CD4-positive, alpha-beta T cell treated with Interleukin-10 for 1 hour (primary cell): ENCODE measurements at regions not wholly inside any gene's neighbourhood (a gene's known extent, or its start where the extent isn't known, plus 50 kb on each side); places are given as distances from the start of the nearest gene placed in this dataset.

ENCODE experiments used
- DNase-seq: peaks from one replicate; pipeline ENCODE4 v3.0.0-alpha.2; 2020

DNA sequence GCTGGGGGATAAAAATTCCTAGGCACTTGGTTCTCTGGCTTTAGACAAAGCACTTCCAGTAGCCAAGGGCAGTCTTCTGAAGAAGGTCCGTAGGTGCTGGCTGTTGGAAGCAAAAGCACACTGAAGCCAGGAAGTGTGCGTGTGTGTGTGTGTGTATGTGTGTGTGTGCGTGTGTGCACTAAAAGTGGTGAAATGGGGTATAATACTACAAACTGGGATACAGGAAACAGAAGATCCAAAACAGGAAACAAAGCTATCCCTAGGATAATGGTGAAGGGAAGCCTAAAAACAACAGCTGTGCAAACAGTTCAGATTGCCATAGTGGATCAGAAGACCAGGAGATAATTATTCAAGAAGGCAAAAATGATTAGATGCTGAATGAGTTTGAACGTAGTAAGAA, 103.4 kb downstream of the IL20RB start:
- DNase-seq: no peak

DNA sequence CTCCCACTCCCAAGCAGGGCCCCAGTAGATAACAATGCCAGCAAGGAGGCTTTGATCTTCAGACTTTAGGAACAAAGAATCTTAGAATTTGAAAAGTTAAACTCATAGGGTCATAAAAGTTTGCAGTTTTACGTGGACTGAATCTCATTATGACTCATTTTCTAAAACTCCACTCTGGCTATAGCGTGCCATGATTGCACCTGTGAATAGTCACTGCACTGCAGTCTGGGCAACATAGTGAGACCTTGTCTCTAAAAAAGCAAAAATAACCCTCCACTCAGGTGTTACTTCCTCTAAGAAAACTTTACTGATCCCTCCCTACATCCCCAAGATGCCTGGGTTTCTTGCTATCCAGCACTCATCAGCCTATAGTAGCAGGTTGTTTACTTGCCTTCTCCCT, 104.5 kb downstream of the IL20RB start:
- DNase-seq: no peak

DNA sequence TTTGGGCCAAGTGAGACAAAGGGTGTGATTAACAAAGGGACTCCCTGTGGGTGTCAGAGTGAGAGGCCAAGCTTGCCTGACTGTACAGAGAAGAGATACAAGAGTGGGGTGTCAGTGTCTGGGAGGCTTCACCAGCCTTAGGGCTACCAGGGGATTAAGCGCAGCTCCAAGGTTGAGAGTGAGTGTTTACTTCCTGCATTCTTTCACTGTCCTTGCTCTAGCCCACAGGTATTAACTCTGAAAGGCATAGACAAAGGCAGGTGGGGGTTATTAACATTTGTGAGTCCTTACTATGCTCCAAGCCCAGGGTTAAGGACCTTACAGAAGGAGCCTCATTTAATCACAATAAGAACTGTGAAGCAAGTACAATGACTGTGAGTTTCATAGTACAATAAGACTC, 107.6 kb downstream of the IL20RB start:
- no peak for DNase-seq

DNA sequence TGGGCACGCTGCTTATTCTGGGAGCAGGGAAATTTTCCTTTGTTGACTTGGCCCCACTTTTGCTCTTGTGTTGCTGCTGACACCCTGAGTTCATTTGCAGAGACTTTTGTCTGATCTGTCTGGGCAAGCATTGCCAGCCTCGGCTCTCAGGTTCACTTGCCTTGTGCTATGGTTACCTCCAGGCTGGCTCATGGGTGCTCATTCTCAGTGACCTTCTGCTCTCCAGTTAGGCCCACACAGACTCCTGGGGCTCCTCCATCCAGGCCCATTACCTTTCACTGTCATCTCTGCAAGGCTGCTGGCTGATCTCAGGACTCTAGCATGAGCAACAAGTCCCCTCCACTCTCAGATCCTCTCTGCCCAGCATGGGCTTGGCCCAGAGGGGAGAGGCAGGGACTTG, 108.3 kb downstream of the IL20RB start:
- no peak for DNase-seq

DNA sequence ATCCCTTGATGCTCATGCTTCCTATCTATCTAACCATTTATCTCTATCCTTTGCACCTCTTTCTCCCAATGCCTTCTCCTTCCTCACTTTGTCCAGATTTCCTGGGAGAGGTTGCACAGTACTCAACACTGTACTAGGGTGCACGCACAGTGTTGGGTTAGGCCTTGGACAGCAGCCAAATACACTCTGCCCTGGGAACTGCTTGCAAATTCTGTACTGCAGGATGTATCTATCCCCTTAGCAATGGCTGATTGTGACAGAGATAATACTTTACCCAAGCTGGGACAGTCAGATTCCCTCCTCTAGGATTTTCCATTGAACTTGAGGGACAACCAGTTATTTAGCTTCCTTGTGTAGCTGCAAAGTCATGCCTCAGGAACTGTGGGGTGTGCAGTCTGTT, 113.3 kb downstream of the IL20RB start:
- no peak for DNase-seq

DNA sequence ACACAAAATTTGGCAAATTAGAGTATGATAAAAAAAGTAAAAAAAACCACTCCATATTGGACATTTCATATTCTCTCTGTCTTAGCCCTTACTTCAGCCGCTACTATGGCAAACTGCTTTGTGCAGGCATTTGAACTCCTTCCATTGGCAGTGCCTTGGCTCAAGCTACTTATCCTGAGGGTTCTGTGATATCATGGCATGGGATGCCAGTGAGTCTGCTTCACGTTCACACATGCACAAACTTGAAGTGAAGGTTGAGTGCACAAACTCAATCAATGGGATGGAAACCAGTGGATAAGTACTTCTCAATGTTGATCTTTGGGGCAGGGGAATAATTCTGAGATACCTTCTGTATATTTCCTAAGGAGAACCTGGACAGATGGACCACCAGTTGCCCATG, 117.2 kb downstream of the IL20RB start:
- no peak for DNase-seq

DNA sequence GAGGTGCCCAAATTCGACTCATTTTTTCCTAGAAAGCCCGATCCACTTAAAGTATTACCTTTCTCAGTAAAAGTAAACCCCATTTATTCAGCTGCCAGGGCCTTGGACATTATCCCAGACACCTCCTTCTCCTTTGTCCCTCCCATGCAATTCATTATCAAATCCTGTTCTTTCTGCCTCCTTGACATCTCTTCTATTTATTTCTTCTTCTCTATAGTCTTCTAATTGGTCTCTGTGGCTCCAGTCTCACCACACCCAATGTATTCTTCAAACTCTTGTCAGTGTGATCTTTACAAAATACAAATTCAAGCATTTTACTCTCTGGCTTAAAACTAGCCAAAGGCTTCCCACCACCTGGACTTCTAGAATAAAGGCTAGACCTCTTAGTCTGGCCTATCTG, 120.3 kb downstream of the IL20RB start:
- no peak for DNase-seq

DNA sequence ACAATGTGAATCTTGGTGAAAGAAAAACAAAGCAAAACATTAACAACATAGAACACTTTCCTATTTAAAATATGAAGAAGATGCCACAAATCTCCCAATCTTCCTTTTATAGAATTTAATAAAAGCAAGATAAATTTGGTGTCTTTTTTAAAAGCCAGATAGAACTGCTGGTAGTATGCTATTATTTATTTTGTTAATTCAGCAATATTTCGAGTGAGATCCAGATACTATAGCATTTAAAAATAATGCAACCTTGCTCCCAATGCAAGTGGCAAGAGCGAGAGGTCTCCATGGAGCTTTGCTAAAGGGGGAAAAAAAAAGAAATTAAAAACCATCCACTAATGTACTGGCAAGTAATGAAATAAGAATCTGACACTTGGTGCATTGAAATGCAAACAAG, 121.8 kb downstream of the IL20RB start:
- DNase-seq: no peak

DNA sequence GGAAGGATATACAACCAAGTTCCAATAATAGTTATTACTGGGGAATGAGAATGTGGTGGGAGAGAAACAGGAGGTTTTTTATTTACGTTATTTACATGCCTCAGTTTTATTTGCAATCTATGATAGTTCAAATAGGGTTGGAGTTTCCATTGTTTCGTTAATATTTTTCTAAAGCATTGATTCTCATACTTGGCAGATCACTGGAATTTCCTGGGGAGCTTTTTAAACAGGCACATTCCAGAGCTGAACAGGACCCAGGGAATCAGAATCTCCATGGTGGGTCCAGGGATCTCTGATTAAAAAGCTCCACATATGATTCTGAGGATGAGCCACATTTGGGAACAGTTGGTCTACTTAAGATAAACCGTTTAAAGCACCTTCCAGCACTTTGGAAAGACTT, 123.9 kb downstream of the IL20RB start:
- no peak for DNase-seq

DNA sequence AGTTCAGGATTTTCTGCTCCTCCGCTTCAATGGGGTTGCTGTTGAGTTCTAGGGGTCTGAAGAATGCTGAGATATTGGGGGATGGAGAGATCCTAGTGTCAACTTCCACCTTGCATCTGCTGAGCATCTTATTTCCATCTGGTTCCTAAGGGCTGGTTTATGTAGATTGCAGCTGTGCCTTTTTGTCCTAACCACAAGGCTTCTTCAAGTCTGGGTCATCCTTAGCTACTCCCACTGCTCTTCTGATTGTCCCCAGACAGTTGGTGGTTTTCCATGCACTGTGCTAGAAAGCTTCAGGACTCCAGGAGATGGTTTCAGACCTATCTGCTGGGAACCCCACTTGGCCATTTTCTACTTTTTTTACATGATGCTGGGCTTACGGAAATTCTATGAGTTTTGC, 125.0 kb downstream of the IL20RB start:
- no peak for DNase-seq

DNA sequence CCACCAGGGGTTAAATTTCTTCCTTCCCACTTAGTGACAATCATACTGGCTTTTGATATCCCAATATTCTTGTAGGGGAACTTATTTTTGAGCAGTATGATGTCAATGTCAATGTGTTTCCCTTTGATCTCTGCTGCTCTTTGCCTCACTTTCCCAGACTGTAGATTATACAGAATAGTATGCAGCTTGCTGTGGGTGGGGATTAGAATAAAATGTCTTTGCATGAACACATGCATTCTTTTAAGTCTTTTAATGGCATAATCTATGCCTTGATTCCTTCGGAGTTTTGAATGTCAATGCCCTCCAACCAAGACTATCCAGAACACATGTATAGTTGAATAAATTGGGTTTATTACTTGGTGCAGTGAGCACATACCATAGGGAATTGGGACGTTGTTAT, 125.5 kb downstream of the IL20RB start:
- no peak for DNase-seq

DNA sequence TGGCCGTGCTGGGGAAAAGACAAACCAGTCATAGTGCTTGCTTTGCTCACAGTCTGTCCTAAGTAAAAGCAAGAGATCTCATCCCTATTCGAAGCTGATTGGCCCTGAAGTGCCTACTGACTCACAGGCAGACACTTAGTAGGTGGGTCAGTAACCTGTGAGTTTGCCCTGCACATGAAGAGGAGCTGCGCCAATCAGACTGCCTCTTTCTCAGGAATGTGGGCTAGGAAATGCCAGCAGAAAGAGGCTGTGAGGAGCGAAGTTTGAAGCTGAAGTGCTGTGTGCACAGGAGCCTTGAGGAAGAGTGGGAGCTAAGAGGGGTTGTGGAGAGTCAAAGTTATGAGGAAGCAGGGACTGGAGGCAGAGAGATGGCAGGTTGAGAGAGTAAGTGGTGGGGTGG, 126.8 kb downstream of the IL20RB start:
- no peak for DNase-seq

DNA sequence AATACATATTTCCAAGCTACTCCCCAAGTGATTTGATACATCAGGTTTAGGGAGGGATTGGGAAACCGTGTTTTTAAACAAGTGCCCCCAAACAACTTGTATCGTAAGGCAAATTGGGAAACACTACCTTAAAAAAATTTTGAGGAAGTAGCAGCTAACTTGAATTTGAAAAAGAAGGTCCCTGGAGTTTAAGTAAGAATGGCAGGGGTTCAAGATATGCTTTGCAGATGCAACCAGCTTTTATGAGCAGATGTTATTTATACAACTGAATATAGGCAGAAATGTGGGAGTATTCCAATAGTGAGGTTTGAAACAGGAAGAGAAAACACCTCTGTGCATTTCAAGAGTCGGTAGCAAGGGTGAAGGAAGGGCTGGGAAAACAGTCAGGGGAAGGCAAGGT, 139.6 kb downstream of the IL20RB start:
- DNase-seq: no peak

DNA sequence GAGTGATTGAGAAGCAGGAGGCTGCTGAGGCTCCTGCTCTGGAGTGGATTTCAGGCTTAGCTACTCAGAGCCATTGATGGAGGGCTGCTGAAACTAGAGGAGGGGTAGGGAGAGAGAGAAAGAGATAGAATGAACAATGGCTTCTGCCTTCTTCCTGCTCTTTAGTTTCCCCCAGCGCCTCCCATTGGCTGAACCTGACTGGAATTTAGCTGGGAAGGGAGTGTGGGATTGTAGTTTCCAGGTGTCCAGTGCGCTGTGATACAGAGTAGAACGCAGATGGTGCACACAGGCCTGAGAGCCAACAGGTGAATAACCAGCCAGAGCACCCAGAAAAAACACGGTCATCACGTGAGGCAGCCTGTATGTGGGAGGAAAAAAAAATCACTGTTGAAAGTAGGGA, 140.1 kb downstream of the IL20RB start:
- no peak for DNase-seq

DNA sequence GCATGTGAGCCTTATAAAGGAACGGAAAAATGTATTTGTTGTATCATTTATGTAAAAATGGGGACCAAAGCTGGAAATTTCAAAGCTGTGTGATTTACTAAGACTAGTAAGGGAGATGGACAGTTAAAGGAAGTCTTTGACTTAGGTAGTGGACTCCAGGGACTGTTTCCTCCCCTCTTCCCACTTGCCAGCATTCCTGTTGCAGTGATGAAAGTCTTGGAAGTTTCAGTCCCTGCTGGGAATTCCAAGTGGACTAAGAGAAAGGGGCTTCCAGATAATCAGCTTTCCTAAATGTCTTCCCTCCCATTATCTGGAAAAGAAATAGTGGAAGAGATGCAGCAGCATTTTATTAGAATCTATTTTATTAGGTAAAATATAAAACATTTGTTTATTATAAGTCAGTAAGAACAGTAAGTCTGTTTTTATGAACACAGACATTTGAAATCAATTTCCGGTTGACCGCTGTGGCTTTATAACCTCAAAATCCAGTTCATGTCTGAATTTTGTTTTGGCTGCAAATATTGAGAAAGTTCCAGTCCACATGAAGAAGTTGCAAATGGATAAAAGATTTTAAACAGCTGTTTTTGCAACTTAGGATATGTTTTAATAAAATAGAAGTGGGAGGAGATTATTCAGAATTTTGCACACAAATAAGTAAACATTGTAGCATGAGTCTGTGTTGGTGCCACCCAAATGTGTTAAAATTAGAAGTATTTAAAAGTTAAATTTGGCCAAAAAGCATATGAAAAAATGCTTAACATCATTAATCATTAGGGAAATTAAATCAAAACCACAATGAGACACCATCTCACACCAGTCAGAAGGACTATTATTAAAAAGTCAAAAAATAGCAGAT, 141.8 kb downstream of the IL20RB start:
- DNase-seq: no peak

DNA sequence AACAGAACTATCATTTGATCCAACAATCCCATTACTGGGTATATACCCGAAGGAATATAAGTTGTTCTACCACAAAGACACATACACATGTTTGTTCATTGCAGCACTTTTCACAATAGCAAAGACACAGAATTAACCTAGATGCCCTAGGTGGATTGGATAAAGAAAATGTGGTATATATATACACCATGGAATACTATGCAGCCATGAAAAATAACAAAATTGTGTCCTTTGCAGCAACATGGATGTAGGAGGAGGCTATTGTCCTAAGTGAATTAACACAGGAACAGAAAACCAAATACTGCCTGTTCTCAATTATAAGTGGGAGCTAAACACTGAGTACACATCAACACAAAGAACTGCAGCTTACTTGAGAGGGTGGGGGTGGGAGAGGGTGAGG, 142.5 kb downstream of the IL20RB start:
- no peak for DNase-seq

DNA sequence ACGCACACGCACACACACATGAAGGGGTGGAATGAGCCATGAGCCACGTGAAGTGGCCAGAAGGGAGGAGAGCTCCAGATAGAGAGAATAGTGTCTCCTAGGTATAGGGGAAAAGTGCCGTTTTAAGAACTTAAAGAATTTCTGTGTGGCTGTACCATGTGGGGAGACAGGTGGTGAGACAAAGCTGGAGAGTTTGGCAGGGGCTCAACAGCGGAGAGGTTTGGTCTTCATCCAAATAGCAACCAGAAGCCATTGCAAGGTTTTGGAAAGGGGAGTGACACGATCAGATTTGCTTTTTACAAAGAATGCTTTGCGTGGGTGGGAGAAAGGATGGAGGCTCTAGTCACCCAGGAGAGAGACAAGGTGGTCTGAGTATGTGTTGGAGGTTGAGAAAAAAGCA, 146.0 kb downstream of the IL20RB start:
- no peak for DNase-seq

DNA sequence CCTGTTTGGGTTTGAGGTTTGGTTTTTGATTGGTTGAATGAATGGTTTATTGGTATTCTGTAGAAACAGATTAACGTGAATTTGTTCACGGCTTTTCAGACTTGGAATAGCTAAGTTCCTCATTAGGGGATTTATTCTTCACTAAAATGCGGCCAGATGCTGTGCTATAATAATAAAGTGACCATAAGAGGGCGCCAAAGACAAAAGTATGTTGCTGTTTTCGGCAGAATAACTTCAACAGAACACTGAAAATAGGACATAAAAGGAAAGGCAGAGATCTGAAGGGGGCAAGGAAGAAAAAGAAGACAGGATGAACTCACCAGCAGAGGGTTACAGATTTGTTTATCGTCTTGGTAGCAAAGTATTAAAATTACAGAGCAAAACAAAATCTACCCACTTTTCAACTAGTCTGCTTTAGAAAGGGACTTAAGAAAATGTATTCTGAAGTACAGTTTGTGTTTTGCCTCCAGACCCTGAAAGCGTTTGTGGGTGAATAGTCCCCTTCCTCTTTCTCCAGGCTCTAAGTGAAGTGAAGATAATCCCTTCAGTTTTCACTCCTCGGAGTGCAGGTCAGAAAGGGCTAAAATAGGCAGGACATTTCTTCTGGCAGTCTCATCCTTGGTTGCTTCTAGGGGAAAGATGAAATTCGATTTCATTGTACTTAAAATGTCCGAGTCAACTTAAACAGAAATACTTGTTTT, 147.6 kb downstream of the IL20RB start:
- DNase-seq: peak; percentile 43

DNA sequence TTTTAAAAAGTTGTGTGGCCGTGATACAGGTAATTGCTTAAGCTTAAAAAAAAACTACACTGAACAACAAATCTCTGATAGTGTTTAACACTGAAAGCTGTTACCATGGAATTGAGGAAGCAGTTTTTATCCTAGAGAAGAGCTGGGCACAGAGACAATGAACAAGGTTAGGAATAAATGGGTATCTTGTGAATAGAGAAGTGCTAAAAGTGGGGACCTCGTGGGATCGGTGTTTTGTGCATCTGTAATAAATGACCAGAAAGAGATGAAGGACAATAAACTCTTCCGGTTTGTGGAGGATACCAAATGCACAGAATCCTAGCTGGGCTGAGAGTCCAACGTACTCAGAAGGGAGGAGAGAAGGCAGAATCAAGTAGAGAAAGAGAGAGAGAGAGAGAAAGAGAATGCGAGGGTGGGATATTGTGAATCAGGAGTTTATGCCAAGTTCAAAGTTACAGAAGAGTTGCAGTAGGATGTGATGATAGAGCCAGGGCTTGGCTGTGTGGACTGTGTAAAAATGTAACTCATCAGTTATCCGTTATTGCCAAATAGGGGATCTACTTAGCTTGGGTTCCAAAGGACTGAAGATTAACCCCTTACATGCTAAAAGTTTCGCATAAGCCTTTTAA, 148.9 kb downstream of the IL20RB start:
- no peak for DNase-seq

DNA sequence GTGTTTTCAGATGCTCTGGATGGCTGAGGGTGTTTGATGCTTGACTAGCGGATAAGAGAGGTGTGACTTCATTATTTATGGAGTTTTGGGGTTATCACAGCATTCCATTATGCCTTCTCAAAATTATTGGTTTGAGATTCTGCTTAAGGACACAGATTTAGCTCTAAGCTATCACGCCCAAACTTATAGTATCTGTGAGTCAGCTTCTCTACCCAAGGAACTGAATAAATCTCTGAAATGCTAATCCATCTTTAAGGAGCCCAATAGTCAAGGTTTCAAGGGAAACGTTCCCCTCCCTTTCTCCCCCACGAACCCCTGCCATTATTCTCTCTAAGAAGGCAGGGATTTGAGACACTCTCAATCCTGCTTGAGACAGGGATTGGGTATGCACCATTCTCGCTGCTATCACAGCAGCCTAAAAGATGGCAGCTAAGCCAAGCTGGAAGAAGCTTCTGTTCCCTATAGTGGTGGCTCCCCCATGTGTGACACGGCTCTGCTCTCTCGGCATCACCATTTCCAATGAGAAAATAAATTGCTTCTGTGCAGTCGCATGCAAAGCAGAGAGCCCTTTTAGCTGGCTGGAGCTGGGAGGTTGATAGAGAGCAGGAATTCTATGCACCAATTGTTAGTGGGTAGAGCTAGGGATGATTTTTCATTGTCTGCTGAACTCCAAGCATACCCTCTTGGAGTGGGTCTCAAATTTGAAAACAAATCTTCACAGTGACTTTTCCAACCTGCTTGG, 151.1 kb downstream of the IL20RB start:
- DNase-seq: no peak

DNA sequence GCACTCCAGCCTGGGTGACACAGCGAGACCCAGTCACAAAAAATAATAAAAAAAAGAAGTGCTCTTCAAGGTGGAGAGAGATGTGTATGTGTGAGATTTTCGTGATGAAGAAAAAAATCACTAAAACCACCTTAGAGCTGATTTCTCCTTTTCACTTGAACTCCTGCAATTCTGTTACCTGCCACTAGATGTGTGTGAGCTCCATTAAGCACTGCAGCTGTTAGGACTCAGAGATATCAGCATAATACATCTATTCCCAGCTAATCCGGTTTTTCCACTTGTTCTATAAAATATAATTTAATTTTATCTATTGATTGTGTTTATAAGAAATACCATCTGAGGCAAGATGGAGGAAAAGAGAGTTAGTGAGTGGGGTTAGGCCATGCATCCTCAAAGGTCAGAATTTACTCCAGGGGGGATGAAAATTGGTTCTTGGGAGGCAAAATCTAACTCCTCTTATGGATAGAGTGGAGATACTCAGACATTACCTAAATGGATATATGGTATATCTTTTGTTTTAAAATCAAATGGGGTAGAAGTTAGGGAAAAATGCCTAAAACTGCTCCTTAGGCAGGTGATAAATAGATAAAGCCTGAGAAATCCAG, 152.7 kb downstream of the IL20RB start:
- peak; percentile 15 for DNase-seq

DNA sequence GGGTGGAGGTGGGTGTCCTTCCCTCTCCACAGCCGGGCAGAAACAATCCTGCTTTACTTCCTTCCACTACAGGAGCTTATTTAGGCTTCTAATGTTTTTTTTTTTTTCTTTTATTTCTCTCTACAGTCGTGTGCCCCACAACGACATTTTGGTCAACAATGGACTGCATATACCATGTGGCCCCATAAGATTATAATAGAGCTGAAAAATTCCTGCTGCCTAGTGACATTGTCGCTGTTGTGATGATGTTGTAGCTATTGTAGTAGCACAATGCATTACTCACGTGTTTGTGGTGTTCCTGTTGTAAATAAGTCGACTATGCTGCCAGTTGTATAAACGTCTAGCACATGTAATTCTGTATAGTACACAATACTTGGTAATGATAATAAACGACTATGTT, 153.7 kb downstream of the IL20RB start:
- no peak for DNase-seq

DNA sequence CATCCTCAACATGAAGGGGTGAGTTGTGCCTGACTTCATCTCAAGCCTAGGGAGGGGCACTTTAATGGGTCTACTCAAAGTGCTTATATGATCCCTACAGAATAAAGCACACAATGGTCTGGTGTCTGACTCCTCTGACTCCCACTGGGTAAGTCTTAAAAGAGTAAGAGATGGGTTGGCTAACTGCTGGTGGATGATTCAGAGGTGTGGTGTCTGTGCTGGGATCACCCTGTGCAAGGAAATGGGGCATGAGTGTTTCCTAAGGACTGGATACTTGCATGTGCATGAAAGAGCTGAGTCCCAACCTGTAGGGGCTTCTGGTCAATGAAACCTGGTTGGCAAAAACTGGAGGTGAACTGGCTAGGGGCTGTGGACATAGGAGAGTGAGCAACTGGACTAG, 158.8 kb downstream of the IL20RB start:
- DNase-seq: no peak
